ENCODE measurements at regions not wholly inside any gene's neighbourhood (a gene's known extent, or its start where the extent isn't known, plus 50 kb on each side); places are given as distances from the start of the nearest gene placed in this dataset.

GRCh38 chr4:137300776-137301175 is 231.5 kb downstream of the PCDH18 start:
- intact Hi-C loops (cut with micrococcal nuclease; ENCODE audit: unreplicated experiment): no loop called here
- no peaks in the 10 kb centered on the region for H3K27me3 ChIP-seq (ENCODE audit: insufficient read depth, low read depth)
- no peak overlapping the region for H2AFZ ChIP-seq
- H3K4me1 ChIP-seq (replicated peaks; ENCODE audit: insufficient read depth): no peaks in the 10 kb centered on the region
- no peaks in the 10 kb centered on the region for H4K20me1 ChIP-seq (ENCODE audit: insufficient read depth)
- H3K27ac ChIP-seq: no peak overlapping the region
- ChIA-PET CTCF (interaction anchor here (0.7 kb wide), 1 partner anchor 463 kb away, joined by 14 read pairs; no protein-coding TSS in a partner anchor), POLR2A (ENCODE audit: unreplicated experiment) (interaction anchor here (0.7 kb wide), 1 partner anchor 265 kb away, joined by 3 read pairs; no protein-coding TSS in a partner anchor)
- no peak for DNase-seq
- no peaks in the 10 kb centered on the region for H3K9me2 ChIP-seq (ENCODE audit: insufficient read depth)
- H3K36me3 ChIP-seq (ENCODE audit: low read depth): no peaks in the 10 kb centered on the region
- no peaks in the 10 kb centered on the region for H3K79me2 ChIP-seq (ENCODE audit: low read depth)
- H3K4me3 ChIP-seq: no peak overlapping the region
- TF ChIP-seq, protein P1, sequence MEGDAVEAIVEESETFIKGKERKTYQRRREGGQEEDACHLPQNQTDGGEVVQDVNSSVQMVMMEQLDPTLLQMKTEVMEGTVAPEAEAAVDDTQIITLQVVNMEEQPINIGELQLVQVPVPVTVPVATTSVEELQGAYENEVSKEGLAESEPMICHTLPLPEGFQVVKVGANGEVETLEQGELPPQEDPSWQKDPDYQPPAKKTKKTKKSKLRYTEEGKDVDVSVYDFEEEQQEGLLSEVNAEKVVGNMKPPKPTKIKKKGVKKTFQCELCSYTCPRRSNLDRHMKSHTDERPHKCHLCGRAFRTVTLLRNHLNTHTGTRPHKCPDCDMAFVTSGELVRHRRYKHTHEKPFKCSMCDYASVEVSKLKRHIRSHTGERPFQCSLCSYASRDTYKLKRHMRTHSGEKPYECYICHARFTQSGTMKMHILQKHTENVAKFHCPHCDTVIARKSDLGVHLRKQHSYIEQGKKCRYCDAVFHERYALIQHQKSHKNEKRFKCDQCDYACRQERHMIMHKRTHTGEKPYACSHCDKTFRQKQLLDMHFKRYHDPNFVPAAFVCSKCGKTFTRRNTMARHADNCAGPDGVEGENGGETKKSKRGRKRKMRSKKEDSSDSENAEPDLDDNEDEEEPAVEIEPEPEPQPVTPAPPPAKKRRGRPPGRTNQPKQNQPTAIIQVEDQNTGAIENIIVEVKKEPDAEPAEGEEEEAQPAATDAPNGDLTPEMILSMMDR (conservative IDR thresholded peaks at IDR 0.05): no peak
- TF ChIP-seq EZH2 (IDR thresholded peaks at IDR 0.05; ENCODE audit: low read depth): no peak
- no TSS peak for BruUV-seq (replicated peaks)
- no peaks in the 10 kb centered on the region for H3F3A ChIP-seq (ENCODE audit: insufficient read depth, low read depth)
- H3K4me2 ChIP-seq: no peak overlapping the region
- no peaks in the 10 kb centered on the region for H3K9me3 ChIP-seq (ENCODE audit: insufficient read depth, low read depth)

GRCh38 chr4:137299281-137299680 is 233.0 kb downstream of the PCDH18 start:
- Histone ChIP-seq H3F3A (ENCODE audit: insufficient read depth, low read depth) (no peaks in the 10 kb centered on the region), H3K36me3 (ENCODE audit: low read depth) (no peaks in the 10 kb centered on the region), H2AFZ (no peak overlapping the region), H3K4me2 (no peak overlapping the region), H3K9me2 (ENCODE audit: insufficient read depth) (no peaks in the 10 kb centered on the region), H3K4me1 (replicated peaks; ENCODE audit: insufficient read depth) (no peaks in the 10 kb centered on the region), H3K4me3 (no peak overlapping the region), H3K27ac (no peak overlapping the region), H3K9me3 (ENCODE audit: insufficient read depth, low read depth) (no peaks in the 10 kb centered on the region), H3K79me2 (ENCODE audit: low read depth) (no peaks in the 10 kb centered on the region), H4K20me1 (ENCODE audit: insufficient read depth) (no peaks in the 10 kb centered on the region), H3K27me3 (ENCODE audit: insufficient read depth, low read depth) (no peaks in the 10 kb centered on the region)
- TF ChIP-seq, protein P1 (conservative IDR thresholded peaks at IDR 0.05): no peak
- DNase-seq: no peak
- CTCF ChIA-PET: no interaction called here
- BruUV-seq (replicated peaks): no TSS peak
- intact Hi-C loops (cut with micrococcal nuclease; ENCODE audit: unreplicated experiment): no loop called here
- POLR2A ChIA-PET (ENCODE audit: unreplicated experiment): no interaction called here

DNA sequence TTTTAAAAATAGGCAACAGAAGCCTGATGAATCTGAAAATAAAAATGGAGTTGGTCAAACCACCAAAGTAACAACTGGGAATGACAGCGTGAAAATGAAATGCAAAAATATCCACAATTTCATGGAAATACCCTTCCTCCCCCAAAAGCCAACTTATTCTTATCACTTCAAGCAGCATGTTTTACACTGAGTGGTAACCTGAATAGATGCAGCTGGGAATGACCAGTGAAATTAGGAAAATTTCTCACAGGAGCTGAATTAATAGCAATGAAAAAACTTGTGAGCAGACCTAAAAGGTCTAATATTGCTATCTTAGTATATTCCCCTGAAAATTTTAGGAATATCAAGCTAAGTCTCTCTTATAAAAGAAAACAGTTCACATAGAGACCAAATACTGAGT is 239.0 kb downstream of the PCDH18 start:
- intact Hi-C loops (cut with micrococcal nuclease; ENCODE audit: unreplicated experiment): no loop called here
- H3K79me2 ChIP-seq (ENCODE audit: low read depth): no peaks in the 10 kb centered on the region
- H3K36me3 ChIP-seq (ENCODE audit: low read depth): no peaks in the 10 kb centered on the region
- no peak for DNase-seq
- no peak overlapping the region for H3K4me2 ChIP-seq
- no peak overlapping the region for H3K27ac ChIP-seq
- no peaks in the 10 kb centered on the region for H3F3A ChIP-seq (ENCODE audit: insufficient read depth, low read depth)
- no peaks in the 10 kb centered on the region for H3K4me1 ChIP-seq (replicated peaks; ENCODE audit: insufficient read depth)
- ChIA-PET CTCF (no interaction called here), POLR2A (ENCODE audit: unreplicated experiment) (no interaction called here)
- no peaks in the 10 kb centered on the region for H3K9me3 ChIP-seq (ENCODE audit: insufficient read depth, low read depth)
- no peaks in the 10 kb centered on the region for H4K20me1 ChIP-seq (ENCODE audit: insufficient read depth)
- no TSS peak for BruUV-seq (replicated peaks)
- no peak overlapping the region for H2AFZ ChIP-seq
- H3K9me2 ChIP-seq (ENCODE audit: insufficient read depth): no peaks in the 10 kb centered on the region
- H3K27me3 ChIP-seq (ENCODE audit: insufficient read depth, low read depth): no peaks in the 10 kb centered on the region
- no peak overlapping the region for H3K4me3 ChIP-seq
- TF ChIP-seq, protein P1 (conservative IDR thresholded peaks at IDR 0.05): no peak
- no peak for TF ChIP-seq EZH2 (IDR thresholded peaks at IDR 0.05; ENCODE audit: low read depth)

Data from PC-9 (cell line).